ENCODE measurements at regions not wholly inside any gene's neighbourhood (a gene's known extent, or its start where the extent isn't known, plus 50 kb on each side); places are given as distances from the start of the nearest gene placed in this dataset.

DNA sequence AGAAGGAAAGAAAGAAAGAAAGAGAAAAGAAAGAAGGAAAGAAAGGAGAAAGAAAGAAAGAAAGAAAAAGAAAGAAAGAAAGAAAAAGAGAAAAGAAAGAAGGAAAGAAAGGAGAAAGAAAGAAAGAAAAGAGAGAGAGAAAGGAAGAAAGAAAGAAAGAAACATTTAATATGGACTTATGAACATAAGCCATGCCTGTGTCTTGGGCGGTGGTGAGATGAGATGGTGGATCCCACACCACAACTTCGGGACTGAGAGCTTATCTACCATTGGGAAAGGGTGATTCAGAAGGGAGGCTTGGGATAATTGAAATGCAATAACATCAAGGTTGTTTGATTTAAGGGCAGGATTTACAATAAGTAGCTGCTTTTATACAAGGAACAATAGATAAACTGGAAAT is 843.9 kb upstream of the AUTS2 start:
- TF ChIP-seq FOXP2 (optimal IDR thresholded peaks at IDR 0.05; ENCODE audit: borderline replicate concordance, extremely low read depth, extremely low read length, insufficient read depth) (no peak), SIN3A (IDR thresholded peaks at IDR 0.05; ENCODE audit: borderline replicate concordance, insufficient read depth, low read length) (no peak), POLR2AphosphoS5 (IDR thresholded peaks at IDR 0.05; ENCODE audit: low read depth, low read length) (no peak), TAF1 (IDR thresholded peaks at IDR 0.05; ENCODE audit: borderline replicate concordance, insufficient read depth, low read length) (no peak)
- TF ChIP-seq, protein P1, sequence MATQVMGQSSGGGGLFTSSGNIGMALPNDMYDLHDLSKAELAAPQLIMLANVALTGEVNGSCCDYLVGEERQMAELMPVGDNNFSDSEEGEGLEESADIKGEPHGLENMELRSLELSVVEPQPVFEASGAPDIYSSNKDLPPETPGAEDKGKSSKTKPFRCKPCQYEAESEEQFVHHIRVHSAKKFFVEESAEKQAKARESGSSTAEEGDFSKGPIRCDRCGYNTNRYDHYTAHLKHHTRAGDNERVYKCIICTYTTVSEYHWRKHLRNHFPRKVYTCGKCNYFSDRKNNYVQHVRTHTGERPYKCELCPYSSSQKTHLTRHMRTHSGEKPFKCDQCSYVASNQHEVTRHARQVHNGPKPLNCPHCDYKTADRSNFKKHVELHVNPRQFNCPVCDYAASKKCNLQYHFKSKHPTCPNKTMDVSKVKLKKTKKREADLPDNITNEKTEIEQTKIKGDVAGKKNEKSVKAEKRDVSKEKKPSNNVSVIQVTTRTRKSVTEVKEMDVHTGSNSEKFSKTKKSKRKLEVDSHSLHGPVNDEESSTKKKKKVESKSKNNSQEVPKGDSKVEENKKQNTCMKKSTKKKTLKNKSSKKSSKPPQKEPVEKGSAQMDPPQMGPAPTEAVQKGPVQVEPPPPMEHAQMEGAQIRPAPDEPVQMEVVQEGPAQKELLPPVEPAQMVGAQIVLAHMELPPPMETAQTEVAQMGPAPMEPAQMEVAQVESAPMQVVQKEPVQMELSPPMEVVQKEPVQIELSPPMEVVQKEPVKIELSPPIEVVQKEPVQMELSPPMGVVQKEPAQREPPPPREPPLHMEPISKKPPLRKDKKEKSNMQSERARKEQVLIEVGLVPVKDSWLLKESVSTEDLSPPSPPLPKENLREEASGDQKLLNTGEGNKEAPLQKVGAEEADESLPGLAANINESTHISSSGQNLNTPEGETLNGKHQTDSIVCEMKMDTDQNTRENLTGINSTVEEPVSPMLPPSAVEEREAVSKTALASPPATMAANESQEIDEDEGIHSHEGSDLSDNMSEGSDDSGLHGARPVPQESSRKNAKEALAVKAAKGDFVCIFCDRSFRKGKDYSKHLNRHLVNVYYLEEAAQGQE (IDR thresholded peaks at IDR 0.05; ENCODE audit: insufficient read depth in 1 of 2, low read depth in 2 of 2, low read length in 2 of 2): no peak

DNA sequence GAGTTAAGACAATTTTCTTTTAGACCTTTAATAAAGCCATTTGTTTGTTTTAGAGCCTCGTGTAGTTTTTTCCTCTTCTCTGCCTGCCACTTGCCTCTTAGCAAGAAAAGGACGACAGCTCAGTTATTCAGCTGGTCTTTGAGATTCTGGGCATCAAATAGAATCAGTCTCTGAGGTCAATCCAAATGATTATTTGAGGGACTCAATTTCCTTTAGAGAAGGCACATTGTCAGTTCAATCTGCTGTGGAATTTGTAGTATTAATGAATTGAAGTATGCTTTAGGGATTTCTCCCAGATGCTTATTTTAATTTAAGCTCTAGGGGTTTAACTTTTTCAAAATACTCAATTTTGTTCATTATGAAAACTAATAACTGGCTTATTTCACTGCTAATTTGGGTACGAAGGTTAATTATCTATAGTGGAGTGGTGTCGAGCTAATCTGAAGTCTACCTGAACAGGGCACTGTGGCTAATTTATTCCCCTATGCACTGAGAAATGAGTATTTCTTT is 841.2 kb upstream of the AUTS2 start:
- no peak for TF ChIP-seq SIN3A (IDR thresholded peaks at IDR 0.05; ENCODE audit: borderline replicate concordance, insufficient read depth, low read length)
- TF ChIP-seq, protein P1 (IDR thresholded peaks at IDR 0.05; ENCODE audit: insufficient read depth in 1 of 2, low read depth in 2 of 2, low read length in 2 of 2): no peak
- TF ChIP-seq POLR2AphosphoS5 (IDR thresholded peaks at IDR 0.05; ENCODE audit: low read depth, low read length): no peak
- TF ChIP-seq TAF1 (IDR thresholded peaks at IDR 0.05; ENCODE audit: borderline replicate concordance, insufficient read depth, low read length): no peak
- TF ChIP-seq FOXP2 (optimal IDR thresholded peaks at IDR 0.05; ENCODE audit: borderline replicate concordance, extremely low read depth, extremely low read length, insufficient read depth): no peak

GRCh38 chr7:68760556-68760955 is 837.7 kb upstream of the AUTS2 start:
- TF ChIP-seq SIN3A (IDR thresholded peaks at IDR 0.05; ENCODE audit: borderline replicate concordance, insufficient read depth, low read length) (no peak), FOXP2 (optimal IDR thresholded peaks at IDR 0.05; ENCODE audit: borderline replicate concordance, extremely low read depth, extremely low read length, insufficient read depth) (no peak), TAF1 (IDR thresholded peaks at IDR 0.05; ENCODE audit: borderline replicate concordance, insufficient read depth, low read length) (no peak), POLR2AphosphoS5 (IDR thresholded peaks at IDR 0.05; ENCODE audit: low read depth, low read length) (no peak)
- TF ChIP-seq, protein P1 (IDR thresholded peaks at IDR 0.05; ENCODE audit: insufficient read depth in 1 of 2, low read depth in 2 of 2, low read length in 2 of 2): no peak

- TF ChIP-seq TAF1 (IDR thresholded peaks at IDR 0.05; ENCODE audit: borderline replicate concordance, insufficient read depth, low read length): no peak
- no peak for TF ChIP-seq SIN3A (IDR thresholded peaks at IDR 0.05; ENCODE audit: borderline replicate concordance, insufficient read depth, low read length)
Measured at GRCh38 chr7:68767462-68767861, 830.8 kb upstream of the AUTS2 start.

DNA sequence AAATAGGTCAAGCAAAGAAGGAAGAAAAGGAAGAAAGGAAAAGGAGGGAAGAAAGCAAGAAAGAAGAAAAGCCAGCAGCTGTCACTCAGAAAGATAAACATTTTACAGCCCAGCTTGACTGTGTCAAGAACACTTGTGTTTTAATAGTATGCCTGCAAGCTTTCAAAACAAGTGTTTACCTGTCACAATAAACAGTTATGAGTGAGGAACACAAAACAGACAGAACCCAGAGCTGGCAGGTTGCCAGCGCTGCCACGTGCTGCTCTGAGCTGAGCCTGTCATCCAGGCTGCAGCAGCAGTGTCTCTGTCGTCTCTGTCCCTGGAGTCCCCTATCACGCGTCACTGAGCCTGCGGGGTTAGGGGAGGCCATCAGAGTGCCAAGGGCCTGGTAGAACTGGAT is 827.6 kb upstream of the AUTS2 start:
- no peak for TF ChIP-seq FOXP2 (optimal IDR thresholded peaks at IDR 0.05; ENCODE audit: borderline replicate concordance, extremely low read depth, extremely low read length, insufficient read depth)
- no peak for TF ChIP-seq POLR2AphosphoS5 (IDR thresholded peaks at IDR 0.05; ENCODE audit: low read depth, low read length)
- TF ChIP-seq TAF1 (IDR thresholded peaks at IDR 0.05; ENCODE audit: borderline replicate concordance, insufficient read depth, low read length): no peak
- no peak for TF ChIP-seq SIN3A (IDR thresholded peaks at IDR 0.05; ENCODE audit: borderline replicate concordance, insufficient read depth, low read length)

DNA sequence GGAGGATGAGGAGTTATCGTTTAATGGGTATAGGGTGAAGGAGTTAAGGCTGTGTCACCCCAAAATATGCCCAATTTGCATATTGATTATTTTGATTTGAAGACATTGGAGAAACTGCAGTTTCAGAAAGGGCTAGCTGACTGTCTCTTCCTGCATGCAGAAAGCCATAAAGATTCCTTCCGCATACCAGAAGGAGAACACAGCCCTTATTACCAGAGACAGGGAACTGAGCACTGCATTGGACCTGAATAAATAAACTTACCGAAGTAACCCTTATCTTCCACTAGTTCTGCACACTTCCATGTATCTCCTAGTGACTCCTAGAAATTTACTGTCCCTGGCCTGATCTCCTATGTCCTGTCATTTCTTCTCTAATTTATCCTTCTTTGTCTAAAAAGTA is 821.9 kb upstream of the AUTS2 start:
- TF ChIP-seq POLR2AphosphoS5 (IDR thresholded peaks at IDR 0.05; ENCODE audit: low read depth, low read length): no peak
- no peak for TF ChIP-seq TAF1 (IDR thresholded peaks at IDR 0.05; ENCODE audit: borderline replicate concordance, insufficient read depth, low read length)
- no peak for TF ChIP-seq SIN3A (IDR thresholded peaks at IDR 0.05; ENCODE audit: borderline replicate concordance, insufficient read depth, low read length)
- TF ChIP-seq, protein P1 (IDR thresholded peaks at IDR 0.05; ENCODE audit: insufficient read depth in 1 of 2, low read depth in 2 of 2, low read length in 2 of 2): no peak

Data from PFSK-1 (cell line).